Retinal pigment epithelial cell (primary cell): ENCODE measurements at regions not wholly inside any gene's neighbourhood (a gene's known extent, or its start where the extent isn't known, plus 50 kb on each side); places are given as distances from the start of the nearest gene placed in this dataset.

Source experiments
- DNase-seq: peaks from one replicate; pipeline ENCODE4 v3.0.0-alpha.2; 2010; ENCODE audit warnings: low read depth
- H3K4me3 ChIP-seq: 2 replicates; pipeline ENCODE4 v1.5.1; 2011; ENCODE audit warnings: mild to moderate bottlenecking, low read length, control low read depth, moderate library complexity
- TF ChIP-seq, protein P1 (sequence below): conservative IDR thresholded peaks from 2 replicates; pipeline ENCODE4 v1.5.1; 2011; ENCODE audit warnings: low read depth, low read length, control low read depth, inconsistent platforms

DNA sequence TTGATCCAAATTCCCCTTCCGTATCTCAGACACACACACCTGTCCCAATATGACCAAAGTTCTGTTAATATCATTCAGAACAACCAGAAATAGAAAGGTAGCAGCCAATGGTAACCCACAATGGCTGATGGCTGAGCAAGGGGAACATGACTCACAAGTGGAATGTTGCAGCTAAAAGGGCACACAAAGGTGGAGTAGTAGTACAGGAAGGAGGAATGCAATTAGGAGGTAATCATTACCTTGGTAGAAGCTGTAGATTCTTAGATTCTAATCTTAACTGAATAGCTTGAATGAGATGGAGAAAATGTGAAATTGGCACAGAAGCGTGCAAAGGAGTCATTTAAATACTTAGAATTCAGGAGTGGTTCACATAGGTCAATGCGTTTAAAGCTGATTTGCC lies 347.9 kb downstream of the NR2F2 start:
- no peak for DNase-seq
- TF ChIP-seq, protein P1, sequence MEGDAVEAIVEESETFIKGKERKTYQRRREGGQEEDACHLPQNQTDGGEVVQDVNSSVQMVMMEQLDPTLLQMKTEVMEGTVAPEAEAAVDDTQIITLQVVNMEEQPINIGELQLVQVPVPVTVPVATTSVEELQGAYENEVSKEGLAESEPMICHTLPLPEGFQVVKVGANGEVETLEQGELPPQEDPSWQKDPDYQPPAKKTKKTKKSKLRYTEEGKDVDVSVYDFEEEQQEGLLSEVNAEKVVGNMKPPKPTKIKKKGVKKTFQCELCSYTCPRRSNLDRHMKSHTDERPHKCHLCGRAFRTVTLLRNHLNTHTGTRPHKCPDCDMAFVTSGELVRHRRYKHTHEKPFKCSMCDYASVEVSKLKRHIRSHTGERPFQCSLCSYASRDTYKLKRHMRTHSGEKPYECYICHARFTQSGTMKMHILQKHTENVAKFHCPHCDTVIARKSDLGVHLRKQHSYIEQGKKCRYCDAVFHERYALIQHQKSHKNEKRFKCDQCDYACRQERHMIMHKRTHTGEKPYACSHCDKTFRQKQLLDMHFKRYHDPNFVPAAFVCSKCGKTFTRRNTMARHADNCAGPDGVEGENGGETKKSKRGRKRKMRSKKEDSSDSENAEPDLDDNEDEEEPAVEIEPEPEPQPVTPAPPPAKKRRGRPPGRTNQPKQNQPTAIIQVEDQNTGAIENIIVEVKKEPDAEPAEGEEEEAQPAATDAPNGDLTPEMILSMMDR = no peak
- H3K4me3 ChIP-seq = no peak overlapping the region

DNA sequence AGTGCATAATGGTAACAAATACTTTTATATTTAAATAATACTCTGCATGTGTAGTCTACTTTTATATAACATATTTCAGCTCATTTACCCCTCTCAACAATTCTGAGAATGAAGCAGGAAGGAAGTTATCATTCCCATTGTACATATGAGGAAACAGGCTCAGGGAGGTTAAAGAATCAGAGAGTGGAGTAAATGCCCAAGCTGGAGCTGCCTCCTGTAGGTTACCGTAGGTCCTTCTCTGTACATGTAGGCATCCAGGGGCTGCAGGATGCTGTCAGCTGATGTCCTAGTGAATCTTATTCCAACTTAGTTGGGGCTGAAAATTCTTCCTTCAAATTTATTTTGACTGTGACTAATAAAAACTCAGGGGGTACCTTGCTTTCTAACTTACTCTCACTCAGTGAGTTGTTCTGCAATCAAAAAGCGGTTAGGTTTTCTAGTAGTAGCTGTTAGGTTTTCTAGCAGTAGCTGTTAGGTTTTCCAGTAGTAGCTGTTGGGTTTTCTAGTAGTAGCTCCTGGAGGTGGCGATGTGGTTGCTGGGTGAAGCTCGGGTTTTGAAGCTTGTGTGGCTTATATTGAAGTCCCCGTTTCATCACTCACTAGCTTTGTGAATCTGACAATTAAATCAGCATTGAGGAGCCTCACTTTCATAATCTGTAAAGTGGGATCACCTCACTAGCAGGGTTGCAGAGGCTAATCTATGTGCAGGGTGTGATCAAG lies 357.0 kb downstream of the NR2F2 start:
- H3K4me3 ChIP-seq = no peak overlapping the region
- TF ChIP-seq, protein P1 = no peak
- no peak for DNase-seq

DNA sequence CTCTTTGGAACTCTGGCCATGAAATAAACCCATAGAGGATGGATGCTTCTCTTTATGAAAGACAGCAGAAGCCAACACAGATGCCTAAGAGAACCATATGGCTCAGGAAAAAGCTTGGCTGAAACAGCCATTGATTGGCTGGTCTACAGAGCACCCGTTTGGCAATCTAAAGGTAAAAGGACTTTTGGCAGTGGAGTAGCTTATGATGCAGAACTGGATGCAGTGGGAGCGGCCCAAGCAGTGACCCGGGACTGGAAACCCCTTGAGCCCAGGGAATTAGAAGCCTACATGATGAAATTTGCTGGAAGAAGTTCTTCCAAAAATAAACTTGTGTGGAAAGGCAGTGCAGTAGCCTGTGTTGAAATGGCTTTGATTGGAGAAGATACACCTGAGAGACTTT lies 360.2 kb downstream of the NR2F2 start:
- H3K4me3 ChIP-seq = no peak overlapping the region
- DNase-seq = no peak
- TF ChIP-seq, protein P1 = no peak

DNA sequence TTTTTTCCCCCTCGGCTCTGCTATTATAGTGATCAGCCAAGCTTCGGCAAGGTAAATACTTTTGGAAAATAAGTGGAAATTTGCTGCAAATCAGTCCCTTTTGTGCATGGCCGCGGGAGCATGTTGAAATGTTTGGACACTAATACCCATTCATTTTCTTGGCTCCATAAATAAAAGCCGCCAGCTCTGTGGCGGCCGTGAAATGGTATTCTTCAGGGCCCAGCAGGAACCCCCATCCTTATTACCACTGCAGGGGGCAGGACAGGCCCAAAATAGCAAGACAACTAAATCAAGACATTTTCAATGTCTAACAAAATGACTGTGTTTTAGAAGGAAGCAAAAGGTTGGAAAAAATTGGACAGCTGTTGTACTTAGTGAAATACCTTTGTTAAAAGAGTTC lies 362.3 kb downstream of the NR2F2 start:
- TF ChIP-seq, protein P1 = no peak
- DNase-seq = no peak

DNA sequence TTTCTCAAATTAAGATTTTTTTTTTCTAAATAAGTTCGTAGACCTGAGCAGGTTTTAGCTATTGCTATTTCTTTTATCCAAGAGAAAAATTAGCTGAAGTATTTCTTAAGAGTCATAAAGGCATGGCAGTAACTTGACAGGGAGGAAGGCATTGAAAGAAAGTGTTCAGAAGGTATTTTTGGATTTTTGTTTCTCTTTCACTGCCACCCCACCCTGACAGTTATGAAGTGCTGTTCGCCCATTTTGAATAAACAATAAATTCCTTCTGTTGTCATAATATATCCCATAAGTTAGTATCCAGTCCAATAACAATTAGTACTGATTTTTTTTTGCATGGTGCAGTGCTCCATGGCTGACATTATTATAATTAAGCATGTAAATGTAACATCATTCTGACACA lies 363.0 kb downstream of the NR2F2 start:
- H3K4me3 ChIP-seq = no peak overlapping the region
- DNase-seq = no peak
- TF ChIP-seq, protein P1 = no peak

More for the DNA sequence above, 362.3 kb downstream of the NR2F2 start:
- H3K4me3 ChIP-seq = no peak overlapping the region

DNA sequence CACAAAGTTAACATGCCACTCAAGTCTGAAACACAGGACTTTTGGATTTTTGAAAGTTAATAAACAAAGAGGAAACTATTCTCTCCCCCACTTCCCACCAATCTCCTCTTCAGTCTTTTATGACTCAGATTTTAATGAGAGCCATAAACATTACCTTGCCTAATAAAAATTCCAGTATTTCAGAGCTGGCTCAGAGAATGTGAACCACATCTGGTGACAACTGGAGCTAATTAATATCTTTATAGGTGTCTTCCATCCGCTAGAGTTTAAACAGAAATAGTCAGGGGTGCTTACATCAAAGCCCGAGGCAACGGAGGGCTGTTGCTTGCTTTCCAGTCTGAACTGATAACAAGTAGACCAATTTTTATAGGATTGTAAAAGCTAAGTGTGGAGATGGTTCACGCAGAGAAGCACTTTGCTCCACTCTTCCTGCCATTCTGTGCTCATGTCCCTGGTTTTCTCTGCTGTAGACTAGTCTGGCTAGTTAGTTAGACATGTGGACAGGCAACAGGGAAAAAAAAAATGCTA lies 363.6 kb downstream of the NR2F2 start:
- H3K4me3 ChIP-seq = no peak overlapping the region
- DNase-seq = no peak
- TF ChIP-seq, protein P1 = no peak

DNA sequence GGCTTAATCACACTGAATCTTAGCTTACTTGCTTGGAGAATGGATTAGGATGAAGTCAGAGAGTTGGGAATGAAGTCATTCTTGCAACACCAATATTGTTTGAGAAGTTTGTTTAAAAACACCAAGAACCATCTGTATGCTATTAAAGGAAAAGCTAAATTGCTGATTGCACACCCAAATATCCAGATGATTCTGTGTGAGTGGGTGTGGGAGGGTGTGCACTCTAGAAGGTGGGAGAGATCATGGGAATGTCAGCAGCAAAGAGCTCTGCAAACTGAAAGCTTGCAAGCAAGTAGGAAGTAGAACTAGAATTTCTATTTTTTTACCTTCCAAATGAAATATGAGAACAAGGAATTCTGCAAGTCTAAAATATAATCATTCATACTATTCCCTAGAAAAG lies 364.9 kb downstream of the NR2F2 start:
- no peak for DNase-seq
- H3K4me3 ChIP-seq = no peak overlapping the region
- TF ChIP-seq, protein P1 = no peak
